HFFc6 (cell line): ENCODE measurements at regions not wholly inside any gene's neighbourhood (a gene's known extent, or its start where the extent isn't known, plus 50 kb on each side); places are given as distances from the start of the nearest gene placed in this dataset.
"Not testable (repeated sequence)": the region's sequence is repeated elsewhere in the genome, so short reads cannot be mapped to it uniquely, and the experiment has no call there.

ENCODE experiments used
- DNase-seq: peaks from one replicate; pipeline ENCODE4 v3.0.0-alpha.2; 2018
- H3K27ac Mint-ChIP-seq: 2 replicates; pipeline ENCODE4 v1.8.0; 2020; ENCODE audit warnings: mild to moderate bottlenecking, mixed read lengths
- H3K27me3 Mint-ChIP-seq: 2 replicates; pipeline ENCODE4 v1.8.0; 2021; ENCODE audit warnings: mild to moderate bottlenecking, moderate library complexity, mixed read lengths; ENCODE audit not compliant: insufficient read depth
- H3K36me3 Mint-ChIP-seq: 2 replicates; pipeline ENCODE4 v1.8.0; 2021; ENCODE audit warnings: low read depth, mixed read lengths
- H3K4me1 Mint-ChIP-seq: 2 replicates; pipeline ENCODE4 v1.8.0; 2020; ENCODE audit warnings: low read depth, mixed read lengths
- H3K4me3 Mint-ChIP-seq: 2 replicates; pipeline ENCODE4 v1.8.0; 2020; ENCODE audit warnings: mild to moderate bottlenecking, moderate library complexity, mixed read lengths
- H3K9me3 Mint-ChIP-seq: 2 replicates; pipeline ENCODE4 v1.8.0; 2020; ENCODE audit warnings: mild to moderate bottlenecking, mixed read lengths
- CTCF ChIP-seq: fragments of 200-600 bp; sonication (generic); IDR thresholded peaks from 2 replicates; pipeline ENCODE4 v1.5.0; 2021; ENCODE audit warnings: antibody characterized with exemption, mild to moderate bottlenecking

GRCh38 chr2:139686205-139686604 lies 906.0 kb upstream of the NXPH2 start:
- peaks cover 57% of the 10 kb centered on the region for H3K9me3 Mint-ChIP-seq
- DNase-seq: no peak
- H3K36me3 Mint-ChIP-seq: 0 out of 2 replicates have a peak, but pooled peaks cover 3% of the 10 kb centered on the region
- no peak for TF ChIP-seq CTCF
- H3K4me1 Mint-ChIP-seq: no peaks in the 10 kb centered on the region
- no peak overlapping the region for H3K27ac Mint-ChIP-seq
- no peak overlapping the region for H3K4me3 Mint-ChIP-seq
- no peaks in the 10 kb centered on the region for H3K27me3 Mint-ChIP-seq

- Mint-ChIP-seq H3K9me3 (peaks cover 65% of the 10 kb centered on the region), H3K36me3 (0 out of 2 replicates have a peak, but pooled peaks cover 5% of the 10 kb centered on the region), H3K27me3 (no peaks in the 10 kb centered on the region), H3K4me3 (no peak overlapping the region), H3K27ac (no peak overlapping the region), H3K4me1 (no peaks in the 10 kb centered on the region)
- no peak for TF ChIP-seq CTCF
- no peak for DNase-seq
Observed at GRCh38 chr2:139685090-139685983, 905.1 kb upstream of the NXPH2 start.

DNA sequence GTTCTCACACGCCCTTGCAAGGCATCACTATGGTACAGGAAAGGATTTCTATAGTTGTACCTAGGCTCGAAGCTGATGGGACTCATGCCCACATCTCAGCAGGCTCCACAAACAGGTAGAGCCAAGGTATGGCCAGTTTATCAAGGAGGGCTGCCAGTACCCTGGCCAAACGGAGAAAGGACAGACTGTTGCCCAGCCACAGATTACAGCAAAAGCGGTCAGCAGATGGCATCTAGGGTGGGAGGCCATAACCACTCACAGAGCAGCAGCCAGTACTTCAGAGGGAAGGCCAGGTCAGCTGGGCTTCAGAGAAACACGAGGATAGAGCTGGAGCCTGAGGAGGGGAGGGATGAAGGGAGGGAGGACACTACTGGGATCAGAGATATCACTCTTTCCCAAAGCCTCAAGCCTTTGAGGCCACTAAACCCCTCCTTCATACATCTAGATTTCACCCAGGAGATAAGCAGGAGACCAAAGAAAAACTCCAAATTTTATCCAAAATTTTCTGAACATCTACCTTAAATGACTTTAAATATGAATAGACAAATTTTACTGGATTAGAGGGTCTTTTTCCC lies 904.2 kb upstream of the NXPH2 start:
- TF ChIP-seq CTCF: no peak
- H3K4me3 Mint-ChIP-seq: no peak overlapping the region
- H3K9me3 Mint-ChIP-seq: peaks cover 68% of the 10 kb centered on the region
- peaks cover 5% of the 10 kb centered on the region; the same call in 1 of the 2 replicates for H3K36me3 Mint-ChIP-seq
- H3K27me3 Mint-ChIP-seq: no peaks in the 10 kb centered on the region
- DNase-seq: no peak
- H3K4me1 Mint-ChIP-seq: no peaks in the 10 kb centered on the region
- H3K27ac Mint-ChIP-seq: no peak overlapping the region

- Mint-ChIP-seq H3K9me3 (peaks cover 30% of the 10 kb centered on the region), H3K4me1 (no peaks in the 10 kb centered on the region), H3K4me3 (no peak overlapping the region), H3K27me3 (no peaks in the 10 kb centered on the region), H3K36me3 (no peaks in the 10 kb centered on the region), H3K27ac (no peak overlapping the region)
- no peak for TF ChIP-seq CTCF
- DNase-seq: no peak
Observed at GRCh38 chr2:139674577-139674976, 894.4 kb upstream of the NXPH2 start.

- peaks cover 29% of the 10 kb centered on the region for H3K9me3 Mint-ChIP-seq
- not testable (repeated sequence) for H3K4me1 Mint-ChIP-seq, H3K27me3 Mint-ChIP-seq, H3K36me3 Mint-ChIP-seq, H3K27ac Mint-ChIP-seq, DNase-seq, H3K4me3 Mint-ChIP-seq
Observed at GRCh38 chr2:139673447-139673846, 893.3 kb upstream of the NXPH2 start.

DNA sequence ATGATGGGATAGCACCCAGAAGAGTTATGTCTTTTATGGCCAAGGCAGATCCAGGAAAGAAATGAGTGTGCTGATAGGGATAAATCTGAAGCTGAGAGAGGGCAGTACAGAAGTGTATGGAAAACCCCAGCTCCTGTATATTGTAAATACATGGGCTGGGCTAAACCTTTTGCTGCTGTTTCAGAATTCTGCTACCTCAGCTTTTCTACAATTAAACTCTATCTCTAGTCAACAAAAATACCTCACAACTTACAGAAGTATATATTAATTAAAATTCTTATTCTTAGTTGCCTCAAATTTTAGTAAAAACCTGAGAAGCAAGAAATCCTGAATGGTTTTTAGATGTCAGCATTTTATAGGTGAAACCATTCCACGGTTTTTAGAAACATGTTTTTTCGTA lies 889.5 kb upstream of the NXPH2 start:
- Mint-ChIP-seq H3K27ac (no peak overlapping the region), H3K4me3 (no peak overlapping the region), H3K4me1 (no peaks in the 10 kb centered on the region), H3K9me3 (peaks cover 44% of the 10 kb centered on the region), H3K36me3 (no peaks in the 10 kb centered on the region), H3K27me3 (no peaks in the 10 kb centered on the region)
- no peak for DNase-seq
- no peak for TF ChIP-seq CTCF
